Dedifferentiated amniotic fluid mesenchymal stem cell (primary cell): ENCODE measurements at regions not wholly inside any gene's neighbourhood (a gene's known extent, or its start where the extent isn't known, plus 50 kb on each side); places are given as distances from the start of the nearest gene placed in this dataset.

Experiments
- DNase-seq: peaks from one replicate; pipeline ENCODE4 v3.0.0-alpha.2; 2016; ENCODE audit errors: extremely low spot score

GRCh38 chr15:39333896-39334295 lies 247.0 kb upstream of the THBS1 start:
- DNase-seq = no peak

- no peak for DNase-seq
Observed at GRCh38 chr15:39336926-39337325, 244.0 kb upstream of the THBS1 start.

- no peak for DNase-seq
Observed at GRCh38 chr15:39338251-39338650, 242.6 kb upstream of the THBS1 start.

GRCh38 chr15:39340903-39341645 lies 239.8 kb upstream of the THBS1 start:
- no peak for DNase-seq

- no peak for DNase-seq
Observed at GRCh38 chr15:39344662-39345141, 236.2 kb upstream of the THBS1 start.

- no peak for DNase-seq
Observed at GRCh38 chr15:39345176-39345575, 235.7 kb upstream of the THBS1 start.

GRCh38 chr15:39347453-39347852 lies 233.4 kb upstream of the THBS1 start:
- no peak for DNase-seq

- DNase-seq = no peak
Observed at GRCh38 chr15:39350785-39351184, 230.1 kb upstream of the THBS1 start.

- DNase-seq = no peak
Observed at GRCh38 chr15:39354189-39354588, 226.7 kb upstream of the THBS1 start.

- DNase-seq = no peak
Observed at GRCh38 chr15:39357480-39358268, 223.2 kb upstream of the THBS1 start.

- no peak for DNase-seq
Observed at GRCh38 chr15:39358441-39359041, 222.3 kb upstream of the THBS1 start.

- DNase-seq = no peak
Observed at GRCh38 chr15:39359771-39360170, 221.1 kb upstream of the THBS1 start.

GRCh38 chr15:39360452-39360851 lies 220.4 kb upstream of the THBS1 start:
- DNase-seq = no peak

GRCh38 chr15:39361497-39361896 lies 219.4 kb upstream of the THBS1 start:
- DNase-seq = no peak

- DNase-seq = peak; percentile 93
Observed at GRCh38 chr15:39362821-39363561, 217.9 kb upstream of the THBS1 start.

GRCh38 chr15:39363761-39364586 lies 216.9 kb upstream of the THBS1 start:
- peak; percentile 47 for DNase-seq

GRCh38 chr15:39364721-39365120 lies 216.2 kb upstream of the THBS1 start:
- no peak for DNase-seq

GRCh38 chr15:39365161-39365560 lies 215.7 kb upstream of the THBS1 start:
- no peak for DNase-seq

GRCh38 chr15:39365873-39366272 lies 215.0 kb upstream of the THBS1 start:
- DNase-seq = no peak

GRCh38 chr15:39367596-39367995 lies 213.3 kb upstream of the THBS1 start:
- no peak for DNase-seq

GRCh38 chr15:39369768-39370167 lies 211.1 kb upstream of the THBS1 start:
- no peak for DNase-seq
